GM12878 (cell line): ENCODE measurements at regions not wholly inside any gene's neighbourhood (a gene's known extent, or its start where the extent isn't known, plus 50 kb on each side); places are given as distances from the start of the nearest gene placed in this dataset.

Source experiments
- ATAC-seq: fragments of 200-7000 bp; cut with Tn5 transposase; 3 replicates; pipeline ENCODE4 v1.9.1; 2020; ENCODE audit warnings: mild to moderate bottlenecking, moderate library complexity
- BruUV-seq: library from RNA; stranded (reverse); fragments of 400-500 nt; replicated peaks from 2 replicates; lab custom pipeline; 2021; lab: Mats Ljungman, UMichigan
- CTCF ChIA-PET: fragments of 300-600 bp; sonication (Branson Sonifier 250); formaldehyde crosslinking; extraction: SDS; loops from one replicate; lab custom pipeline; 2021; ENCODE audit warnings: inconsistent platforms; lab: Yijun Ruan, JAX
- POLR2A ChIA-PET: fragments of 350-600 bp; formaldehyde crosslinking; extraction: SDS; loops from one replicate; lab custom pipeline; 2021; ENCODE audit warnings: inconsistent platforms; lab: Charles Lee
- RAD21 ChIA-PET: fragments of 300-600 bp; sonication (Branson Sonifier 250); formaldehyde crosslinking; loops from one replicate; lab custom pipeline; 2023; ENCODE audit warnings: antibody characterized with exemption; ENCODE audit not compliant: unreplicated experiment; lab: Charles Lee
- SMC1A ChIA-PET: fragments of 300-600 bp; sonication (Branson Sonifier 250); formaldehyde crosslinking; loops from one replicate; lab custom pipeline; 2023; ENCODE audit not compliant: unreplicated experiment, uncharacterized antibody; lab: Charles Lee
- DNase-seq: peaks from one replicate; pipeline ENCODE4 v3.0.0-alpha.2; 2011; ENCODE audit warnings: low read depth, low spot score
- FAIRE-seq: peaks from 3 replicates; lab custom pipeline; 2011; peaks lifted over from hg19 to GRCh38; lab: Jason Lieb, UNC
- H2AFZ ChIP-seq: 2 replicates; pipeline ENCODE4 v1.6.0; 2011; ENCODE audit warnings: low read depth, low read length, control low read depth; ENCODE audit not compliant: control insufficient read depth
- H3K27ac ChIP-seq: 2 replicates; pipeline ENCODE4 v1.5.1; 2011; ENCODE audit warnings: control low read depth; ENCODE audit not compliant: control insufficient read depth, insufficient read depth
- H3K27me3 ChIP-seq, 2 experiments: replicated peaks in 1 of 2; 2 replicates each; pipeline versions ENCODE4 v1.6.0 to v1.6.1; 2011; ENCODE audit warnings: low read length in 1 of 2; ENCODE audit not compliant: control insufficient read depth in 2 of 2, insufficient read depth in 2 of 2
- H3K36me3 ChIP-seq, 2 experiments: 2 replicates each; pipeline ENCODE4 v1.5.1; 2011; ENCODE audit warnings: low read length in 1 of 2; ENCODE audit not compliant: control insufficient read depth in 2 of 2, insufficient read depth in 2 of 2
- H3K4me1 ChIP-seq: 2 replicates; pipeline ENCODE4 v1.6.1; 2011; ENCODE audit warnings: mild to moderate bottlenecking, low read length, moderate library complexity, mixed read lengths; ENCODE audit not compliant: control insufficient read depth, insufficient read depth
- H3K4me2 ChIP-seq: 2 replicates; pipeline ENCODE4 v1.6.0; 2011; ENCODE audit warnings: control low read depth; ENCODE audit not compliant: control insufficient read depth, insufficient read depth
- H3K4me3 ChIP-seq: fragments of 200-600 bp; sonication (generic); 2 replicates; pipeline ENCODE4 v1.5.1; 2016
- H3K79me2 ChIP-seq: 2 replicates; pipeline ENCODE4 v1.6.0; 2011; ENCODE audit warnings: low read length; ENCODE audit not compliant: control insufficient read depth, insufficient read depth
- H3K9ac ChIP-seq: 2 replicates; pipeline ENCODE4 v1.8.0; 2011; ENCODE audit warnings: low read length, control low read depth, mixed read lengths; ENCODE audit not compliant: control insufficient read depth, insufficient read depth
- H3K9me3 ChIP-seq: replicated peaks from 3 replicates; pipeline ENCODE4 v1.5.1; 2011; ENCODE audit warnings: mild to moderate bottlenecking, low read length; ENCODE audit not compliant: control insufficient read depth, insufficient read depth
- H4K20me1 ChIP-seq: 2 replicates; pipeline ENCODE4 v1.6.0; 2011; ENCODE audit not compliant: control insufficient read depth, insufficient read depth
- ATF3 ChIP-seq: IDR thresholded peaks from 2 replicates; pipeline ENCODE4 v1.6.1; 2011; ENCODE audit warnings: low read depth, mild to moderate bottlenecking, low read length, moderate library complexity, borderline replicate concordance; ENCODE audit errors: extremely low read depth
- BACH1 ChIP-seq: fragments of 450-650 bp; IDR thresholded peaks from 2 replicates; pipeline ENCODE4 v1.6.1; 2017; ENCODE audit warnings: mild to moderate bottlenecking, borderline replicate concordance
- BCLAF1 ChIP-seq: fragments of 450-650 bp; IDR thresholded peaks from 2 replicates; pipeline ENCODE4 v1.6.1; 2017; ENCODE audit warnings: antibody characterized with exemption, mild to moderate bottlenecking, moderate library complexity
- CREB1 ChIP-seq: IDR thresholded peaks from 2 replicates; pipeline ENCODE4 v1.6.1; 2012; ENCODE audit warnings: low read depth, mild to moderate bottlenecking, inconsistent platforms
- IRF4 ChIP-seq: IDR thresholded peaks from 2 replicates; pipeline ENCODE4 v1.6.1; 2011; ENCODE audit warnings: low read depth, low read length
- JUNB ChIP-seq: IDR thresholded peaks from 2 replicates; pipeline ENCODE4 v1.6.1; 2016; ENCODE audit warnings: antibody characterized with exemption, mild to moderate bottlenecking
- JUND ChIP-seq: IDR thresholded peaks from 2 replicates; pipeline ENCODE4 v1.6.1; 2012; ENCODE audit warnings: low read depth, mild to moderate bottlenecking, low read length, improper control_type of control experiment, moderate library complexity
- MLLT1 ChIP-seq: fragments of 450-650 bp; IDR thresholded peaks from 2 replicates; pipeline ENCODE4 v1.6.1; 2016; ENCODE audit warnings: mild to moderate bottlenecking
- MYC ChIP-seq: IDR thresholded peaks from 2 replicates; pipeline ENCODE4 v1.6.1; 2011; ENCODE audit warnings: mild to moderate bottlenecking, low read length, moderate library complexity, inconsistent platforms; ENCODE audit not compliant: insufficient read depth, insufficient replicate concordance, insufficient read length, severe bottlenecking
- NFXL1 ChIP-seq: fragments of 450-650 bp; IDR thresholded peaks from 2 replicates; pipeline ENCODE4 v1.6.1; 2017; ENCODE audit warnings: antibody characterized with exemption, mild to moderate bottlenecking, borderline replicate concordance
- RUNX3 ChIP-seq: IDR thresholded peaks from 2 replicates; pipeline ENCODE4 v1.6.1; 2012; ENCODE audit warnings: low read length, inconsistent platforms
- SIN3A ChIP-seq: IDR thresholded peaks from 2 replicates; pipeline ENCODE4 v1.6.1; 2012; ENCODE audit warnings: low read depth, low read length, improper control_type of control experiment
- SREBF2 ChIP-seq: IDR thresholded peaks from 2 replicates; pipeline ENCODE4 v1.6.1; 2012; ENCODE audit warnings: mild to moderate bottlenecking, low read length
- ZBTB4 ChIP-seq: fragments of 450-650 bp; formaldehyde crosslinking; IDR thresholded peaks from 2 replicates; pipeline ENCODE4 v1.4.0; 2022; ENCODE audit warnings: mild to moderate bottlenecking, moderate library complexity
- ZNF217 ChIP-seq: fragments of 450-650 bp; IDR thresholded peaks from 2 replicates; pipeline ENCODE4 v1.6.1; 2017; ENCODE audit warnings: antibody characterized with exemption, mild to moderate bottlenecking
- ZZZ3 ChIP-seq: IDR thresholded peaks from 2 replicates; pipeline ENCODE4 v1.6.1; 2011; ENCODE audit warnings: low read depth; ENCODE audit not compliant: control insufficient read depth, insufficient read length
- WGBS: methylation state at CpG from one replicate; pipeline ENCODE4 v1.1.6; 2016; ENCODE audit warnings: low lambda C conversion rate; ENCODE audit not compliant: insufficient replicate concordance, insufficient coverage; ENCODE audit errors: missing lambda C conversion rate; 5-methylcytosine and 5-hydroxymethylcytosine counted together
- in situ Hi-C: fragments of 300-500 bp; cut with MboI; formaldehyde crosslinking; loops from 9 replicates; pipeline ENCODE4 v1.14.3; 2018; ENCODE audit warnings: mixed read lengths
- intact Hi-C: fragments of 100-400 bp; cut with micrococcal nuclease; formaldehyde crosslinking; loops from one replicate; pipeline ENCODE4 v1.14.2; 2022; ENCODE audit not compliant: unreplicated experiment

GRCh38 chr11:121958971-121959325 lies 157.1 kb downstream of the BLID start (continued):
- TF ChIP-seq ATF3, result no peak
- no peak for TF ChIP-seq SREBF2
- TF ChIP-seq MYC, result no peak

- H2AFZ ChIP-seq, result no peak overlapping the region
- in situ Hi-C loops (no loop called here), intact Hi-C loops (no loop called here)
- no peaks in the 10 kb centered on the region for H3K9me3 ChIP-seq
- WGBS, result 18% methylated on average over 3 of the region's 3 CpGs
- no peaks in the 10 kb centered on the region for H3K36me3 ChIP-seq
- ATAC-seq, result no peak
- no peak for DNase-seq
- ChIA-PET POLR2A (no interaction called here), SMC1A (no interaction called here), CTCF (no interaction called here), RAD21 (no interaction called here)
- H3K4me2 ChIP-seq, result no peak overlapping the region
- no peak for FAIRE-seq
- H3K4me3 ChIP-seq, result no peak overlapping the region
- H4K20me1 ChIP-seq, result no peaks in the 10 kb centered on the region
- BruUV-seq, result no TSS peak
- H3K9ac ChIP-seq, result no peak overlapping the region
- H3K79me2 ChIP-seq, result no peaks in the 10 kb centered on the region
- no peaks in the 10 kb centered on the region for H3K4me1 ChIP-seq
- no peak overlapping the region for H3K27ac ChIP-seq
- H3K27me3 ChIP-seq, result no peaks in the 10 kb centered on the region
- TF ChIP-seq NFXL1 (no peak), ZZZ3 (no peak), JUNB (no peak), CREB1 (no peak), IRF4 (no peak), MLLT1 (no peak), BCLAF1 (no peak), ZBTB4 (CRISPR knock-in tag) (no peak), RUNX3 (no peak), BACH1 (no peak), JUND (no peak), ZNF217 (no peak), SIN3A (no peak)
Observed at GRCh38 chr11:121958323-121958970, 157.6 kb downstream of the BLID start.
